Spleen (tissue), 11 donors: ENCODE measurements at regions not wholly inside any gene's neighbourhood (a gene's known extent, or its start where the extent isn't known, plus 50 kb on each side); places are given as distances from the start of the nearest gene placed in this dataset.

ENCODE experiments used
- DNase-seq: peaks from one replicate; pipeline ENCODE4 v3.0.0-alpha.2; 2020
- H3K27ac ChIP-seq, 8 donors: fragments of 200-600 bp; sonication (generic) in 7 of 8; 1 replicate in 4 of 8; 2 replicates in 4 of 8; pipeline versions ENCODE4 v1.5.0 to v1.8.0; 2016 to 2021; ENCODE audit warnings: inconsistent platforms in 4 of 8, mild to moderate bottlenecking in 4 of 8, moderate library complexity in 1 of 8
- H3K27me3 ChIP-seq, 7 donors: fragments of 200-600 bp; sonication (generic) in 6 of 7; replicated peaks in 1 of 7; 1 replicate in 4 of 7; 2 replicates in 3 of 7; pipeline versions ENCODE4 v1.5.0 to v1.8.0; 2016 to 2021; ENCODE audit warnings: inconsistent platforms in 3 of 7, mild to moderate bottlenecking in 1 of 7
- H3K36me3 ChIP-seq, 6 donors: fragments of 200-600 bp; sonication (generic) in 5 of 6; 1 replicate in 4 of 6; 2 replicates in 2 of 6; pipeline versions ENCODE4 v1.5.0 to v1.8.0; 2016 to 2021; ENCODE audit warnings: inconsistent platforms in 2 of 6
- H3K4me1 ChIP-seq, 6 donors: fragments of 200-600 bp; sonication (generic) in 5 of 6; 1 replicate in 3 of 6; 2 replicates in 3 of 6; pipeline versions ENCODE4 v1.5.0 to v1.8.0; 2016 to 2021; ENCODE audit warnings: inconsistent platforms in 3 of 6
- H3K4me3 ChIP-seq, 8 donors: fragments of 200-600 bp; sonication (generic) in 7 of 8; 1 replicate in 4 of 8; 2 replicates in 4 of 8; pipeline versions ENCODE4 v1.5.0 to v1.8.0; 2016 to 2021; ENCODE audit warnings: inconsistent platforms in 4 of 8, mild to moderate bottlenecking in 4 of 8, moderate library complexity in 2 of 8
- H3K9me3 ChIP-seq, 8 donors: fragments of 200-600 bp; sonication (generic) in 7 of 8; 1 replicate in 4 of 8; 2 replicates in 4 of 8; pipeline versions ENCODE4 v1.5.0 to v1.8.0; 2016 to 2021; ENCODE audit warnings: inconsistent platforms in 4 of 8
- CTCF ChIP-seq, 11 experiments: fragments of 200-600 bp in 7 of 11; fragments of 450-650 bp in 4 of 11; sonication (generic) in 4 of 11; IDR thresholded peaks in 8 of 11; conservative IDR thresholded peaks in 3 of 11; 1 replicate in 7 of 11; 2 replicates in 4 of 11; pipeline versions ENCODE4 v1.4.0 to v1.8.0; 2016 to 2021; ENCODE audit warnings: antibody characterized with exemption in 11 of 11, inconsistent platforms in 4 of 11, mild to moderate bottlenecking in 1 of 11
- POLR2A ChIP-seq, 3 donors: fragments of 450-650 bp; IDR thresholded peaks; one replicate each; pipeline ENCODE4 v1.5.1; 2017; ENCODE audit warnings: antibody characterized with exemption in 3 of 3, mild to moderate bottlenecking in 1 of 3
- POLR2AphosphoS5 ChIP-seq, 3 donors: sonication (generic); formaldehyde crosslinking; IDR thresholded peaks; one replicate each; pipeline ENCODE4 v1.5.1; 2017; ENCODE audit warnings: antibody characterized with exemption in 3 of 3
- WGBS, 5 donors: extraction: QIAGEN DNeasy Blood & Tissue Kit in 3 of 5; methylation state at CpG; one replicate each; pipeline versions ENCODE4 v1.1.5 to v1.1.7; 2013 to 2018; 5-methylcytosine and 5-hydroxymethylcytosine counted together
- intact Hi-C: fragments of 100-400 bp; cut with DNase I; formaldehyde crosslinking; loops from one replicate; pipeline ENCODE4 v1.15.0; 2023; ENCODE audit warnings: low total_unique reads
- donor health status: healthy with polysubstance abuse.
- donor health status: DM: no; HTN: no; CAD: no; lungs with moderate emphysema.
- donor health status: DM: no; HTN: no; CAD: no.
- donor health status: Bipolar disorder and iron deficiency.
- donor health status: healthy.
- donor health status: DM: no; HTN: no; CAD: no.
- donor health status: DM: yes; HTN: yes; CAD: no.

- TF ChIP-seq CTCF (IDR thresholded peaks at IDR 0.05 in 8 of 11, conservative IDR thresholded peaks at IDR 0.05 in 3 of 11), result no peak
- no peak for TF ChIP-seq POLR2AphosphoS5 (IDR thresholded peaks at IDR 0.05)
- Histone ChIP-seq H3K4me3 (no peak overlapping the region), H3K27me3 (no peaks in the 10 kb centered on the region), H3K36me3 (no peaks in the 10 kb centered on the region), H3K4me1 (no peaks in the 10 kb centered on the region), H3K9me3 (no peaks in the 10 kb centered on the region), H3K27ac (no peak overlapping the region)
- no peak for DNase-seq
- intact Hi-C loops, result no loop called here
Observed at GRCh38 chr5:102036927-102037326, 259.2 kb downstream of the SLCO4C1 start.

- Histone ChIP-seq H3K9me3 (no peaks in the 10 kb centered on the region), H3K27ac (no peak overlapping the region), H3K4me1 (no peaks in the 10 kb centered on the region), H3K36me3 (no peaks in the 10 kb centered on the region), H3K4me3 (no peak overlapping the region), H3K27me3 (no peaks in the 10 kb centered on the region)
- 72 to 85% (median 76%) methylated on average over 2 of the region's 2 CpGs for WGBS, 5 donors
- intact Hi-C loops, result no loop called here
- TF ChIP-seq POLR2A (IDR thresholded peaks at IDR 0.05) (no peak), CTCF (IDR thresholded peaks at IDR 0.05 in 8 of 11, conservative IDR thresholded peaks at IDR 0.05 in 3 of 11) (no peak), POLR2AphosphoS5 (IDR thresholded peaks at IDR 0.05) (no peak)
- DNase-seq, result no peak
Observed at GRCh38 chr5:102031711-102032110, 264.4 kb downstream of the SLCO4C1 start.

- peak; percentile 16 for DNase-seq
Observed at GRCh38 chr5:102018690-102019089, 277.4 kb downstream of the SLCO4C1 start.

GRCh38 chr5:102018279-102018678 is 277.8 kb downstream of the SLCO4C1 start:
- Histone ChIP-seq H3K36me3 (no peaks in the 10 kb centered on the region), H3K4me1 (no peaks in the 10 kb centered on the region), H3K9me3 (no peaks in the 10 kb centered on the region), H3K27me3 (no peaks in the 10 kb centered on the region), H3K27ac (no peak overlapping the region), H3K4me3 (no peak overlapping the region)
- TF ChIP-seq POLR2A (IDR thresholded peaks at IDR 0.05) (no peak), POLR2AphosphoS5 (IDR thresholded peaks at IDR 0.05) (no peak), CTCF (IDR thresholded peaks at IDR 0.05 in 8 of 11, conservative IDR thresholded peaks at IDR 0.05 in 3 of 11) (no peak)
- DNase-seq, result no peak
- intact Hi-C loops, result no loop called here
- WGBS, 5 donors, result 67 to 77% (median 70%) methylated on average over 7 of the region's 7 CpGs

More at GRCh38 chr5:102018690-102019089, 277.4 kb downstream of the SLCO4C1 start:
- WGBS, 5 donors, result 87 to 93% (median 90%) methylated on average over 8 of the region's 8 CpGs
- H3K27ac ChIP-seq, result no peak overlapping the region
- H3K4me1 ChIP-seq, result no peaks in the 10 kb centered on the region
- TF ChIP-seq POLR2A (IDR thresholded peaks at IDR 0.05) (no peak), POLR2AphosphoS5 (IDR thresholded peaks at IDR 0.05) (no peak), CTCF (IDR thresholded peaks at IDR 0.05 in 8 of 11, conservative IDR thresholded peaks at IDR 0.05 in 3 of 11) (no peak)
- no peaks in the 10 kb centered on the region for H3K27me3 ChIP-seq
- no peaks in the 10 kb centered on the region for H3K36me3 ChIP-seq
- no peaks in the 10 kb centered on the region for H3K9me3 ChIP-seq
- intact Hi-C loops, result no loop called here
- H3K4me3 ChIP-seq, result no peak overlapping the region
